RWPE2 (cell line): ENCODE measurements at regions not wholly inside any gene's neighbourhood (a gene's known extent, or its start where the extent isn't known, plus 50 kb on each side); places are given as distances from the start of the nearest gene placed in this dataset.

Experiments
- ATAC-seq: fragments of 200-7000 bp; cut with Tn5 transposase; 3 replicates; pipeline ENCODE4 v1.9.1; 2021; ENCODE audit warnings: low read depth
- DNase-seq: peaks from one replicate; pipeline ENCODE4 v3.0.0-alpha.2; 2020; ENCODE audit warnings: low spot score
- H3K27ac ChIP-seq: fragments of 450-650 bp; 2 replicates; pipeline ENCODE4 v1.5.1; 2017; ENCODE audit warnings: mild to moderate bottlenecking; ENCODE audit not compliant: poor library complexity, severe bottlenecking
- H3K27me3 ChIP-seq: fragments of 250-450 bp; sonication (Bioruptor Pico); 2 replicates; pipeline ENCODE4 v1.5.1; 2021; ENCODE audit warnings: mild to moderate bottlenecking, moderate library complexity; ENCODE audit not compliant: insufficient read depth, poor library complexity, severe bottlenecking
- H3K36me3 ChIP-seq: fragments of 250-450 bp; sonication (Bioruptor Pico); 2 replicates; pipeline ENCODE4 v1.5.1; 2020; ENCODE audit warnings: low read depth, mild to moderate bottlenecking, moderate library complexity
- H3K4me1 ChIP-seq: fragments of 250-450 bp; sonication (Bioruptor Pico); 2 replicates; pipeline ENCODE4 v1.5.1; 2021; ENCODE audit warnings: mild to moderate bottlenecking, moderate library complexity; ENCODE audit not compliant: insufficient read depth, poor library complexity, severe bottlenecking
- H3K4me3 ChIP-seq: fragments of 250-450 bp; sonication (Bioruptor Pico); 2 replicates; pipeline ENCODE4 v1.5.1; 2021; ENCODE audit warnings: mild to moderate bottlenecking, moderate library complexity; ENCODE audit not compliant: severe bottlenecking
- H3K9me3 ChIP-seq: fragments of 250-450 bp; sonication (Bioruptor Pico); 2 replicates; pipeline ENCODE4 v1.5.1; 2021; ENCODE audit warnings: mild to moderate bottlenecking, moderate library complexity; ENCODE audit not compliant: severe bottlenecking
- TF ChIP-seq, protein P1 (sequence below): fragments of 450-650 bp; IDR thresholded peaks from one replicate; pipeline ENCODE4 v1.5.1; 2017; ENCODE audit warnings: mild to moderate bottlenecking, moderate library complexity; ENCODE audit not compliant: poor library complexity, severe bottlenecking

DNA sequence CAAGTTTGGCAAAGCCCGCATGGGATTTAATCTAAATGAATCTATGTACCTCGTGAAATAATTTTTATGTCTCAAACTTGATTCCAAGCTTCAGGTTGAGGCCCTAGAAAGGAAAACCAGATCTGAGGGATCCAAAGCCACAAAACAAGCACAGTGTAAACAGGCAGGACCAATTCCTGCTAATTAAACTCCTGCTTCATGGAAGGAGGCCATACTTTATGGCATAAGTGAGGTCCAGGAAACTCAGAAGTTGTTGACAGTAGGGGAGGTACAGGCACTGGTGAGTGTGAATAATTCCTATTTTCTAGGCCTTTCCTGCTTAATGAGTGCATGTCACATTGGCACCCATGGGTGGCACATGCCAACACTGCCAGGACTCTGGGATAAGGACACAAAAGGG, 648.6 kb upstream of the SGCD start:
- no peak for ATAC-seq
- Histone ChIP-seq H3K27ac (no peak overlapping the region), H3K4me1 (no peaks in the 10 kb centered on the region), H3K4me3 (no peak overlapping the region), H3K9me3 (no peaks in the 10 kb centered on the region), H3K36me3 (no peaks in the 10 kb centered on the region), H3K27me3 (no peaks in the 10 kb centered on the region)
- TF ChIP-seq, protein P1, sequence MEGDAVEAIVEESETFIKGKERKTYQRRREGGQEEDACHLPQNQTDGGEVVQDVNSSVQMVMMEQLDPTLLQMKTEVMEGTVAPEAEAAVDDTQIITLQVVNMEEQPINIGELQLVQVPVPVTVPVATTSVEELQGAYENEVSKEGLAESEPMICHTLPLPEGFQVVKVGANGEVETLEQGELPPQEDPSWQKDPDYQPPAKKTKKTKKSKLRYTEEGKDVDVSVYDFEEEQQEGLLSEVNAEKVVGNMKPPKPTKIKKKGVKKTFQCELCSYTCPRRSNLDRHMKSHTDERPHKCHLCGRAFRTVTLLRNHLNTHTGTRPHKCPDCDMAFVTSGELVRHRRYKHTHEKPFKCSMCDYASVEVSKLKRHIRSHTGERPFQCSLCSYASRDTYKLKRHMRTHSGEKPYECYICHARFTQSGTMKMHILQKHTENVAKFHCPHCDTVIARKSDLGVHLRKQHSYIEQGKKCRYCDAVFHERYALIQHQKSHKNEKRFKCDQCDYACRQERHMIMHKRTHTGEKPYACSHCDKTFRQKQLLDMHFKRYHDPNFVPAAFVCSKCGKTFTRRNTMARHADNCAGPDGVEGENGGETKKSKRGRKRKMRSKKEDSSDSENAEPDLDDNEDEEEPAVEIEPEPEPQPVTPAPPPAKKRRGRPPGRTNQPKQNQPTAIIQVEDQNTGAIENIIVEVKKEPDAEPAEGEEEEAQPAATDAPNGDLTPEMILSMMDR, result no peak
- no peak for DNase-seq

DNA sequence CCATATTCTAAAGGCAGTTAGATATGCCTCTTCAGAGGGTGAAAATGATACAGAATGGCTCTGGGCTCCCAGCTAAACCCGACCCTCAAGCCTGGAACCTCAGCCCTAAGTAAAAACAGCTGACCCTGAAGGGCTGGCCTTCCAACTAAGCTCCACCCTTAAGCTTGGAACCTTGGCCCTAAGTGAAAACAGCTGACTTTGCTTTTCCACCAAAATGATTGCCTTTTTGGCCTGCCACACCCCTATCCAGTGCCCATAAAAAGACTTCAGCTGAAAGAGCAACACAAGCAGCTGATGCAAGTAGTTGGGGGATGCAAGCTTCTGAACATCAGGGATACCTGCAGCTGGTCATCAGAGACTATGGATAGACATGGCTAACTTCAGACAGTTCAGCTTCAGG, 647.4 kb upstream of the SGCD start:
- TF ChIP-seq, protein P1, result no peak
- Histone ChIP-seq H3K4me1 (no peaks in the 10 kb centered on the region), H3K4me3 (no peak overlapping the region), H3K36me3 (no peaks in the 10 kb centered on the region), H3K9me3 (no peaks in the 10 kb centered on the region), H3K27me3 (no peaks in the 10 kb centered on the region), H3K27ac (no peak overlapping the region)
- ATAC-seq, result no peak
- DNase-seq, result no peak

DNA sequence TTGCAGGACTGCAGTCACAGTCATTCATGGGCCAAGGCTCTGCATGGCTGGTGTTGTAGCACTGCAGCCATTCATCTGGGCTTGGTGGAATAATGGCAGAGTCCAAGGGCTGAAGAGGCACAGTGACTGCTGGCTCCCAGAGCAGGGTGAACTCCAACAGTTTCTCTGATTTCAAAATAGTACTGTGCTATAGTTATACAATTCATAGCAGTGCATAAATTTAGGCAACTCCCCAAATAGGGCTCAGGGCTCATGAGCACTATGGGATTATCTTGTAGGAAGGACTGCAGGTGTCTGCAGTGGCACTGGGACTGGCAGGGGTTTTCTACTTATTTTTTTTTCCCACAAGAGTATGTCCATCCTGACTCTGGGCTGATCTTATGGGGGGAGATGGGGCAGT, 642.5 kb upstream of the SGCD start:
- TF ChIP-seq, protein P1, result no peak
- no peak overlapping the region for H3K4me3 ChIP-seq
- no peak overlapping the region for H3K27ac ChIP-seq
- ATAC-seq, result peak; percentile 23; the same call in 1 of the 3 replicates
- H3K4me1 ChIP-seq, result no peaks in the 10 kb centered on the region
- no peaks in the 10 kb centered on the region for H3K9me3 ChIP-seq
- DNase-seq, result no peak
- no peaks in the 10 kb centered on the region for H3K27me3 ChIP-seq
- no peaks in the 10 kb centered on the region for H3K36me3 ChIP-seq

DNA sequence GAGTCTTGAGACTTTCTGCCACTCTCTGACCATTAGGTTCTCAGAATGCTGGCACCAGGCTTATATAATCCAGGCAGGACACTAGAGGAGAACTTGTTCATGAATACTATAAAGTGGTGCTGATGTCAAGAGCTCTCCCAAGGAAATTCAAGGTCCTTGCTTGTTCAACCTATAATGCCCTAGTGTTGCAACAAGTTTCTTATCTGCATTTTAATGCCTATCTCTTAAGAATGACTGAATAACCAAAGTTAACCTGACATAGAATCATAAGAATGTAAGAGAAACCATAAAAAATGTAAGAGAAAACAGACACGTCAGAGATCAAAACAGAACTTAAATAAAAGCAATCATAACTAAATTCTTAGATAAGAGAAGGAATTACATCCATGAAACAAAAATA, 640.8 kb upstream of the SGCD start:
- Histone ChIP-seq H3K27me3 (no peaks in the 10 kb centered on the region), H3K4me3 (no peak overlapping the region), H3K27ac (no peak overlapping the region), H3K9me3 (no peaks in the 10 kb centered on the region), H3K36me3 (no peaks in the 10 kb centered on the region), H3K4me1 (no peaks in the 10 kb centered on the region)
- ATAC-seq (no peak), DNase-seq (no peak)
- TF ChIP-seq, protein P1, result no peak

DNA sequence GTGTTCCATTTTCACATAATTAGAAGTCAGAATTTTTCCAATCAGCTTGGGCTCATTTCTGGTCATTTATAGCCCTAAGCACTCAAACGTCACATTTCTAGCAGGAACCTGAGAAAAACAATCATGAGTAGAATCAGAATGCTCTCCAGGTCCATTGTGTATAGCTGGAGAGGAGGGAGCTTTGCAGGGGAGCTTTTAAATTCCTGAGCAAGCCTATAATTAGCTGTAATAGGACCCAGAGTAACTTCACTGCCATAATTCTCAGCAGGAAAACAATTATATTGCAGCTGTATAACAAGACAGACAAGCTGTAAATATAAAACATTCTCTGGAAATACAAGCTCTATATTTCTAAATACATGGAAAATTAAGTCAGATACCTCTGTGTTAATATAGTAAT, 637.6 kb upstream of the SGCD start:
- ATAC-seq (no peak), DNase-seq (no peak)
- H3K27me3 ChIP-seq, result peaks cover 5% of the 10 kb centered on the region
- no peaks in the 10 kb centered on the region for H3K4me1 ChIP-seq
- H3K4me3 ChIP-seq, result no peak overlapping the region
- TF ChIP-seq, protein P1, result no peak
- no peaks in the 10 kb centered on the region for H3K9me3 ChIP-seq
- H3K36me3 ChIP-seq, result no peaks in the 10 kb centered on the region
- H3K27ac ChIP-seq, result no peak overlapping the region
